Naive thymus-derived CD4-positive, alpha-beta T cell (primary cell): ENCODE measurements at regions not wholly inside any gene's neighbourhood (a gene's known extent, or its start where the extent isn't known, plus 50 kb on each side); places are given as distances from the start of the nearest gene placed in this dataset.
A peak's percentile ranks its signal among the peaks of the same experiment; 100 is the strongest.

Source experiments
- ATAC-seq: fragments of 150-1000 bp; cut with Tn5 transposase; 2 replicates; pipeline ENCODE4 v1.10.0; 2021; ENCODE audit warnings: mild to moderate bottlenecking, moderate library complexity
- CTCF ChIA-PET: fragments of 350-600 bp; sonication (Branson Sonifier 250); formaldehyde crosslinking; loops from one replicate; lab custom pipeline; 2021; ENCODE audit warnings: antibody characterized with exemption; lab: Charles Lee
- POLR2A ChIA-PET: fragments of 350-600 bp; sonication (Branson Sonifier 250); formaldehyde crosslinking; loops from one replicate; lab custom pipeline; 2021; ENCODE audit warnings: antibody characterized with exemption, inconsistent platforms; lab: Charles Lee
- DNase-seq, 9 donors: peaks; one replicate each; pipeline versions ENCODE4 v3.0.0 to v3.0.0-alpha.2; 2020 to 2022; ENCODE audit warnings: mixed read lengths in 1 of 9
- H3K27ac ChIP-seq: one replicate; pipeline ENCODE4 v1.7.0; 2013; ENCODE audit warnings: mild to moderate bottlenecking, low read depth, low read length, moderate library complexity
- H3K27me3 ChIP-seq, 2 donors: one replicate each; pipeline ENCODE4 v1.7.0; 2013; ENCODE audit warnings: low read length in 2 of 2, mild to moderate bottlenecking in 2 of 2, moderate library complexity in 2 of 2; ENCODE audit not compliant: control insufficient read depth in 2 of 2, insufficient read depth in 2 of 2
- H3K36me3 ChIP-seq, 3 experiments: 1 replicate in 2 of 3; 2 replicates in 1 of 3; pipeline ENCODE4 v1.7.0; 2013; ENCODE audit warnings: low read length in 3 of 3, mild to moderate bottlenecking in 3 of 3, moderate library complexity in 1 of 3; ENCODE audit not compliant: insufficient read depth in 3 of 3, control insufficient read depth in 2 of 3
- H3K4me1 ChIP-seq, 2 donors: one replicate each; pipeline ENCODE4 v1.7.0; 2013; ENCODE audit warnings: low read length in 2 of 2, mild to moderate bottlenecking in 2 of 2, moderate library complexity in 1 of 2; ENCODE audit not compliant: control insufficient read depth in 2 of 2, insufficient read depth in 2 of 2
- H3K4me3 ChIP-seq: 2 replicates; pipeline ENCODE4 v1.7.0; 2013; ENCODE audit warnings: mild to moderate bottlenecking, low read length
- H3K9me3 ChIP-seq, 3 experiments: 1 replicate in 2 of 3; 2 replicates in 1 of 3; pipeline ENCODE4 v1.7.0; 2013; ENCODE audit warnings: low read length in 3 of 3; ENCODE audit not compliant: control insufficient read depth in 2 of 3
- H3K27ac Mint-ChIP-seq, 9 donors: one replicate each; pipeline ENCODE4 v1.8.0; 2020 to 2022; ENCODE audit warnings: mixed read lengths in 9 of 9, mild to moderate bottlenecking in 8 of 9, moderate library complexity in 5 of 9, inconsistent platforms in 2 of 9
- H3K27me3 Mint-ChIP-seq, 5 donors: one replicate each; pipeline ENCODE4 v1.8.0; 2021 to 2022; ENCODE audit warnings: mixed read lengths in 5 of 5, mild to moderate bottlenecking in 1 of 5
- H3K36me3 Mint-ChIP-seq, 5 donors: one replicate each; pipeline ENCODE4 v1.8.0; 2020 to 2022; ENCODE audit warnings: mixed read lengths in 5 of 5, mild to moderate bottlenecking in 3 of 5, inconsistent platforms in 1 of 5
- H3K4me1 Mint-ChIP-seq, 7 donors: one replicate each; pipeline ENCODE4 v1.8.0; 2020 to 2022; ENCODE audit warnings: mixed read lengths in 7 of 7, mild to moderate bottlenecking in 3 of 7, inconsistent platforms in 1 of 7
- H3K4me3 Mint-ChIP-seq, 10 donors: one replicate each; pipeline ENCODE4 v1.8.0; 2020 to 2022; ENCODE audit warnings: mild to moderate bottlenecking in 10 of 10, mixed read lengths in 10 of 10, moderate library complexity in 6 of 10, inconsistent platforms in 2 of 10
- H3K9me3 Mint-ChIP-seq, 11 donors: one replicate each; pipeline ENCODE4 v1.8.0; 2020 to 2022; ENCODE audit warnings: mixed read lengths in 11 of 11, mild to moderate bottlenecking in 4 of 11, inconsistent platforms in 1 of 11, moderate library complexity in 1 of 11
- intact Hi-C, 2 donors: fragments of 100-400 bp; cut with micrococcal nuclease; formaldehyde crosslinking; loops; one replicate each; pipeline ENCODE4 v1.15.1; 2023

GRCh38 chr12:32031109-32031508 lies 71.9 kb downstream of the RESF1 start:
- no peak overlapping the region for H3K4me3 ChIP-seq
- Mint-ChIP-seq H3K4me1 (peaks cover 8 to 40% (median 22%) of the 10 kb centered on the region in 7 donors), H3K27me3 (no peaks in the 10 kb centered on the region), H3K27ac (peak overlapping the region in 4 of 9 donors; percentile 2 to 32 (median 4)), H3K36me3 (peaks cover 0 to 9% (median under 1%) of the 10 kb centered on the region in 5 donors), H3K9me3 (no peaks in the 10 kb centered on the region), H3K4me3 (no peak overlapping the region)
- DNase-seq (no peak), ATAC-seq (no peak)
- ChIA-PET POLR2A (interaction anchor here (0.6 kb wide), 1 partner anchor 244 kb away, joined by 3 read pairs; no protein-coding TSS in a partner anchor), CTCF (no interaction called here)
- H3K4me1 ChIP-seq = peaks cover 5 to 12% of the 10 kb centered on the region in 2 donors
- intact Hi-C loops = no loop called here
- no peak overlapping the region for H3K27ac ChIP-seq
- no peaks in the 10 kb centered on the region for H3K9me3 ChIP-seq
- no peaks in the 10 kb centered on the region for H3K27me3 ChIP-seq
- no peaks in the 10 kb centered on the region for H3K36me3 ChIP-seq

- ChIA-PET CTCF (no interaction called here), POLR2A (no interaction called here)
- H3K36me3 Mint-ChIP-seq = peaks cover 0 to 12% (median 0%) of the 10 kb centered on the region in 5 donors
- H3K4me1 Mint-ChIP-seq = peaks cover 8 to 29% (median 13%) of the 10 kb centered on the region in 7 donors
- no peak overlapping the region for H3K4me3 Mint-ChIP-seq
- H3K4me3 ChIP-seq = no peak overlapping the region
- no peaks in the 10 kb centered on the region for H3K27me3 Mint-ChIP-seq
- H3K9me3 ChIP-seq = no peaks in the 10 kb centered on the region
- H3K9me3 Mint-ChIP-seq = no peaks in the 10 kb centered on the region
- no peak for ATAC-seq
- no peak for DNase-seq
- no peaks in the 10 kb centered on the region for H3K36me3 ChIP-seq
- intact Hi-C loops = no loop called here
- H3K4me1 ChIP-seq = no peaks in the 10 kb centered on the region
- no peak overlapping the region for H3K27ac ChIP-seq
- peak overlapping the region in 3 of 9 donors; percentile 4 to 12 (median 11) for H3K27ac Mint-ChIP-seq
- H3K27me3 ChIP-seq = no peaks in the 10 kb centered on the region
Measured at GRCh38 chr12:32032205-32032810, 73.1 kb downstream of the RESF1 start.

GRCh38 chr12:32033406-32033805 lies 73.2 kb upstream of the BICD1 start:
- peaks cover 0 to 12% (median 2%) of the 10 kb centered on the region in 5 donors for H3K36me3 Mint-ChIP-seq
- no peaks in the 10 kb centered on the region for H3K9me3 ChIP-seq
- no peak overlapping the region for H3K4me3 ChIP-seq
- no peaks in the 10 kb centered on the region for H3K36me3 ChIP-seq
- no peaks in the 10 kb centered on the region for H3K27me3 ChIP-seq
- no peaks in the 10 kb centered on the region for H3K9me3 Mint-ChIP-seq
- peaks cover 4 to 19% (median 8%) of the 10 kb centered on the region in 7 donors for H3K4me1 Mint-ChIP-seq
- POLR2A ChIA-PET = interaction anchor here (1.2 kb wide), 1 partner anchor 53 kb away, joined by 3 read pairs; no protein-coding TSS in a partner anchor
- ATAC-seq = no peak
- H3K27ac Mint-ChIP-seq = peak overlapping the region in 6 of 9 donors; percentile 4 to 69 (median 28)
- CTCF ChIA-PET = no interaction called here
- H3K4me1 ChIP-seq = no peaks in the 10 kb centered on the region
- H3K27ac ChIP-seq = no peak overlapping the region
- intact Hi-C loops = no loop called here
- H3K4me3 Mint-ChIP-seq = no peak overlapping the region
- DNase-seq = no peak
- no peaks in the 10 kb centered on the region for H3K27me3 Mint-ChIP-seq

GRCh38 chr12:32034045-32034444 lies 72.6 kb upstream of the BICD1 start:
- peak overlapping the region in 3 of 9 donors; percentile 4 to 66 (median 10) for H3K27ac Mint-ChIP-seq
- H3K4me1 Mint-ChIP-seq = peaks cover 4 to 19% (median 8%) of the 10 kb centered on the region in 7 donors
- peaks cover 0 to 12% (median 2%) of the 10 kb centered on the region in 5 donors for H3K36me3 Mint-ChIP-seq
- Histone ChIP-seq H3K4me1 (no peaks in the 10 kb centered on the region), H3K27me3 (no peaks in the 10 kb centered on the region), H3K27ac (no peak overlapping the region), H3K9me3 (no peaks in the 10 kb centered on the region), H3K36me3 (no peaks in the 10 kb centered on the region), H3K4me3 (no peak overlapping the region)
- H3K27me3 Mint-ChIP-seq = no peaks in the 10 kb centered on the region
- H3K9me3 Mint-ChIP-seq = no peaks in the 10 kb centered on the region
- CTCF ChIA-PET = no interaction called here
- ATAC-seq = no peak
- intact Hi-C loops = no loop called here
- no peak for DNase-seq
- H3K4me3 Mint-ChIP-seq = no peak overlapping the region
- POLR2A ChIA-PET = interaction anchor here (1.2 kb wide), 1 partner anchor 54 kb away, joined by 3 read pairs; no protein-coding TSS in a partner anchor

GRCh38 chr12:32036477-32037263 lies 70.0 kb upstream of the BICD1 start:
- peaks cover 0 to 9% (median 5%) of the 10 kb centered on the region in 7 donors for H3K4me1 Mint-ChIP-seq
- no peak overlapping the region for H3K4me3 Mint-ChIP-seq
- no peak overlapping the region for H3K4me3 ChIP-seq
- POLR2A ChIA-PET = no interaction called here
- no peaks in the 10 kb centered on the region for H3K27me3 ChIP-seq
- no peaks in the 10 kb centered on the region for H3K36me3 ChIP-seq
- no peaks in the 10 kb centered on the region for H3K9me3 ChIP-seq
- H3K27ac Mint-ChIP-seq = peak overlapping the region in 1 of 9 donors; percentile 34
- no peaks in the 10 kb centered on the region for H3K4me1 ChIP-seq
- DNase-seq (no peak), ATAC-seq (no peak)
- H3K27ac ChIP-seq = no peak overlapping the region
- H3K9me3 Mint-ChIP-seq = no peaks in the 10 kb centered on the region
- CTCF ChIA-PET = interaction anchor here (0.5 to 1.2 kb wide), 2 partner anchors 10 to 13 kb away, joined by 3 read pairs; no protein-coding TSS in a partner anchor
- intact Hi-C loops = no loop called here
- no peaks in the 10 kb centered on the region for H3K27me3 Mint-ChIP-seq
- peaks cover 0 to 14% (median 3%) of the 10 kb centered on the region in 5 donors for H3K36me3 Mint-ChIP-seq

GRCh38 chr12:32039347-32039746 lies 67.3 kb upstream of the BICD1 start:
- ATAC-seq (no peak), DNase-seq (no peak)
- Mint-ChIP-seq H3K36me3 (peaks cover 0 to 17% (median 11%) of the 10 kb centered on the region in 5 donors), H3K27ac (no peak overlapping the region), H3K27me3 (no peaks in the 10 kb centered on the region), H3K4me3 (no peak overlapping the region), H3K9me3 (peaks cover 0 to 19% (median 11%) of the 10 kb centered on the region in 11 donors), H3K4me1 (peaks cover 0 to 2% (median 0%) of the 10 kb centered on the region in 7 donors)
- intact Hi-C loops = no loop called here
- ChIA-PET POLR2A (no interaction called here), CTCF (interaction anchor here (0.6 kb wide), 1 partner anchor 405 kb away, joined by 7 read pairs; no protein-coding TSS in a partner anchor)
- Histone ChIP-seq H3K27me3 (no peaks in the 10 kb centered on the region), H3K9me3 (peaks cover 3 to 15% (median 11%) of the 10 kb centered on the region in 3 experiments), H3K4me3 (no peak overlapping the region), H3K4me1 (no peaks in the 10 kb centered on the region), H3K36me3 (no peaks in the 10 kb centered on the region), H3K27ac (no peak overlapping the region)
